ENCODE measurements at regions not wholly inside any gene's neighbourhood (a gene's known extent, or its start where the extent isn't known, plus 50 kb on each side); places are given as distances from the start of the nearest gene placed in this dataset.

DNA sequence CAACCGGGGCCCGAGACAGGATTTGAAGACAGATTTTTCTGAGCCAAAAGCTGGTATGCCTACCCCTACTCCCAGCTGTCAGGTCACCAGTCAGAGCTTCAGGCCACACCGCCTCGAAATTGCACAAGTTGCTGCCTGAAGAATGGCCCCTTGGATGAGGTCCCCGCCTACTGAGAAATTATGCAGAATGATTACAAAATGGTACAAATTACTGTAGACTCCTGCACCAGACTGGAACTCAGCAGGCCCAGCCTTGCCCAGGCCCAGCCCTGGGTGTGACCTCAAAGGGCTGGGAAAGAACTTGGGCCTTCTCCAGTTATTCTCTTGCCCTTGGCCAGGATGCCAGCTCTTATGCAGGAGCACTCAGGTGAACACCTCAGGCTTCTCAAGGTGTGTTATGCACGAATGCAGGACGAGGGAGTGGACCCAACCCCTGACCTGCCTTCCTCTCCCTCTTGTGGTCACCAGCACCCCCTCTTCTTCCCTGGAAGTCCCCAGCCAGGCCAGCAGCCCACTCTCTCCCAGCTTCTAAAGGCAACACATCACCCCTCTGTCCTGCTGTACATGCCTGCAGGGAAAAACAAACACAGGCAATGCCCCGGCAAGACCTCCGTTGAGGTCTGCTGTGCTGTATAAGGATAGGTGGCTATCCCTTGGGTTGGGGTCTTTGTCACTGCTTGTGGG, 88.7 kb upstream of the NAA20 start:
- TF ChIP-seq, protein P1, sequence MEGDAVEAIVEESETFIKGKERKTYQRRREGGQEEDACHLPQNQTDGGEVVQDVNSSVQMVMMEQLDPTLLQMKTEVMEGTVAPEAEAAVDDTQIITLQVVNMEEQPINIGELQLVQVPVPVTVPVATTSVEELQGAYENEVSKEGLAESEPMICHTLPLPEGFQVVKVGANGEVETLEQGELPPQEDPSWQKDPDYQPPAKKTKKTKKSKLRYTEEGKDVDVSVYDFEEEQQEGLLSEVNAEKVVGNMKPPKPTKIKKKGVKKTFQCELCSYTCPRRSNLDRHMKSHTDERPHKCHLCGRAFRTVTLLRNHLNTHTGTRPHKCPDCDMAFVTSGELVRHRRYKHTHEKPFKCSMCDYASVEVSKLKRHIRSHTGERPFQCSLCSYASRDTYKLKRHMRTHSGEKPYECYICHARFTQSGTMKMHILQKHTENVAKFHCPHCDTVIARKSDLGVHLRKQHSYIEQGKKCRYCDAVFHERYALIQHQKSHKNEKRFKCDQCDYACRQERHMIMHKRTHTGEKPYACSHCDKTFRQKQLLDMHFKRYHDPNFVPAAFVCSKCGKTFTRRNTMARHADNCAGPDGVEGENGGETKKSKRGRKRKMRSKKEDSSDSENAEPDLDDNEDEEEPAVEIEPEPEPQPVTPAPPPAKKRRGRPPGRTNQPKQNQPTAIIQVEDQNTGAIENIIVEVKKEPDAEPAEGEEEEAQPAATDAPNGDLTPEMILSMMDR (IDR thresholded peaks at IDR 0.05) = no peak
- TF ChIP-seq POLR2AphosphoS5 (IDR thresholded peaks at IDR 0.05) (peak in 1 of 3 donors; percentile 68), POLR2A (IDR thresholded peaks at IDR 0.05) (no peak), EP300 (IDR thresholded peaks at IDR 0.05) (no peak)
